Stimulated activated CD4-positive, alpha-beta T cell treated with anti-CD3 and anti-CD28 coated beads, TNF-alpha, amount 100 ng/mL, for 4 hours (primary cell): ENCODE measurements at regions not wholly inside any gene's neighbourhood (a gene's known extent, or its start where the extent isn't known, plus 50 kb on each side); places are given as distances from the start of the nearest gene placed in this dataset.

Experiments
- DNase-seq, 3 experiments: peaks; one replicate each; pipeline ENCODE4 v3.0.0-alpha.2; 2020; ENCODE audit warnings: low read depth in 3 of 3

DNA sequence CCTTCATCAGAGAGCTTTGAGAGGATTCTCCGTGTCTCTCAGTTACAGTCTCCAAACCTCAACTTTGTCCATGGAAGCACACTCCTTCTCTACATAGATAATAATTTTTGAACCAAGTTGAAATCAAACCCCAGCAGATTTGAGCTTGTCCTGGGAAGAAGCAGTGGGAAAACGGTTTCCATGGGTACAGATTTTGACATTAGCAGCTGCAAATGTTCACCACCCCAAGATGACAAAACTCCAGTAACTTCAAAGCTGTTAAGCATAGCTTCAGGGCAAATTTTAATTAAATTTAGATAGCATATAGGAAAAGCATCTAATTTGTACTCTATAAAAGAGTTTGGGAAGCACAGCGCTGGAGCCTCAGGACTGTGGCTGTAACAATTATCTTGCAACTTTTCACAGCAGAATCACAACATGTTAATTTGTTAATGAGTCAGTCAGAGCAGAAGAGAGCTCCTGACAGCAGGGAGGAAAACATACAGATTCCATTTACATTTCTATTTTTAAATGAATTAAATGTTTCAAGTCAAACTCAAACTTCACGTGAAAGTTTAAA lies 240.7 kb downstream of the BMP7 start:
- DNase-seq, result no peak

DNA sequence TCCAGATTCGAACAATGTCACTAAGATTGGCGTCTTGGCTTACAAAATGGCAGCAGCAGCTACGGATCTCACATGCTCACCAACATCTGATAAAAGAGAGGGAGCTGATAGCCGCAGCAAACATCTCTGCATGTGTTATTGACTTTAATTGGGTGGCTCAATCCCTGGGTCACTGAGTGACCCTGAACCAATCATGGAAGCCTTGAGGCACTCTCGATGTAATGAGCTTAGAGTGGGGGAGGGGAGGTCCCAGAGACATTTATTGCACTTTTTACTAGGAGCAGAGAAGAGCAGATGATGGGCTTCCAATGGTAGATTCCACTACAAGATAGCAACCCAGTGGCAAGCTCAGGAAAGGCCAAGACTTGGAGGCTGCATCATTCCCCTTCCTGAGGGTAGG lies 238.7 kb downstream of the BMP7 start:
- no peak for DNase-seq

DNA sequence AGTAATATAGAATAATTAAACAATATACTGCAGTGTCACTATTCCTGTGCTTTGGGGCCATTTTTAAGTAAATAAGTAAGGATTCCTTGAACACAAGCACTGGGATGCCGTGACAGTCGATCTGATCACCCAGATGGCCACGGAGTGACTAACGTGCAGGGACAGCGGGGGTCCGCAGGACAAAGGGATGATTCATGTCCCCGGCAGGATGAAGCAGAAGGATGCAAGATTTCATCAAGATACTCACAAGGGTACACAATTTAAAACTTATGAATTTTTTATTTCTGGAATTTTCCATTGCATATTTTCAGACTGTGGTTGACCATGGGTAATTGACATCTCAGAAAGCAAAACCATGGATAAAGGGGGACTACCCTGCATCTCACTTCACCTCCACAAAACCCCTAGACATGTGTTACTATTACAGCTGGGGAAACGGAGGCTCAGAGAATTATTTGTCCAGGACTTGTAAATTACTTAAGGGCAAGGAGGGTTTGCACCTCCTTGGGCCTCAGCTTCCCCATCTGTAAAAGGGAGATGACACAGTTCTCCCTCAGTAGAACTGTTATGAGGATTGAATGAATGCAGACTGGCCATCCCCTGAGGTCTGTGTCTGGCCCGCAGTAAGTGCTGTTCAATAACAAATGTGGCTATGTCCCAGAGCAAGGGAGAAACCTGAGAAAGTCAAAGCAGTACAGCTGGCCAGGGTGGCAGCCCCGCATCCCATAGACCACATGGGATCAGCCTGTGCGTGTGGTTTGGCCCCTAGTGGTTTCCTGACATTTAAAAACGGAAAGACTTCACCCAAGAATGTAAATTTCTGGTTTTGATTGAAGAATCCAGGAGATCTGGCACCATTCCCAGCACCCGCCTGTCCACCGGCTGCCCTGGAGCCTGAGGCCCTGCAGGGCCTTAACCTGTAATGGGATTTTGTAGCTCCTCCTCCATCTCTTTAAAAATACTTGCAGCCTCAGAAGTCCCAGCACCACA lies 235.5 kb downstream of the BMP7 start:
- no peak for DNase-seq

DNA sequence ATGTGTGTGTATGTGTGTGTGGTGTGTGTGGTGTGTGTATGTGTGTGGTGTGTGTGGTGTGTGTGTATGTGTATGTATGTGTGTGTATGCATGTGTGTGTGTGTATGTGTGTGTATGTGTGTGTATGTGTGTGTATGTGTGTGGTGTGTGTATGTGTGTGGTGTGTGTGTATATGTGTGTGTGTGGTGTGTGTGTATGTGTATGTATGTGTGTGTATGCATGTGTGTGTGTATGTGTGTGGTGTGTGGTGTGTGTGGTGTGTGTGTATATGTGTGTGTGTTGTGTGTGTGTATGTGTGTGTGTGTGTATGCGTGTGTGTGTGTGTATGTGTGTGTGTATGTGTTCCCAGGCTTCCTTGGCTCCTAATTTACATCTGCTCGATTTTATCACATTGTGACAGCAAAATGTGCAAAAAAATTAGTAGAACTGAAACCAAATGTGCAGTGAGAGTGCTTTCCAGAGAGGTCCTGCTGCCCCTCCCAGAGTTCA lies 234.5 kb downstream of the BMP7 start:
- DNase-seq, result no peak

DNA sequence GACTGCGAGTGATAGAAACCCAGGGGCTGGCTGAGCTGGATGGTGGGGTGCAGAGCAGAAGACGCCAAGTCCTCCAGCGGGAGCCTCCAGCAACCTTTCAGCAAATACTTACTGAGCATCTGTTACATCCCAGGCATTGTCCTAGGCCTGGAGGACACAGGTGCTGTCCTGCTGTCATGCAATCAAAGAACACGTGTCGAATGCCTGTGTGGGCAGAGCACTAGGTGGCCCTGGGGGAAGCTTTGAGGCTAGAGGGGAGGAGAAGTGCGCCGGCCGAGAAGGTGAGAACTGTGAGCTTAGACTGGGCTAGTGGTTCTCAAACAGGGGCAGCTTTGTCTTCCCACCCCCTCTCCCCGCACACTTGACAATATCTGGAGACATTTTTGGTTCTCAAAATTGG lies 233.6 kb downstream of the BMP7 start:
- no peak for DNase-seq

DNA sequence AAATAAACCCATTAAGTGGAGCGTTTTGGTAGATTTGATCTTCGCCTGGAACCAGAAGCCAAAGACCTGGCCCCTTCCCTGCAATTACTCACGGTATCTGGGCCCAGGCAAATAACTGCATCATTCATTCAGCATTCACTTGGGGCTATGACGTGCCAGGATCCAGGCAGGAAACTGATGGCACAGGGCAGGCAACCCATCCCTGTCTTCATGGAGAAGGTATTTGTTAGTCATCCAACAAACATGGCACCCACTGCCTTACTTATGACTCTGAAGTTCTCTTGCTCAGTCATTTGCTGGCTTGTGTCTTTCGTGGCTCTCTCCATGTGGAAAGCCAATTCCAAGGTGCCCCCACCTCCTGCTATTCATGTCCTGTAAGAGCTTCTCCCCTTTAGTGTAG lies 232.4 kb downstream of the BMP7 start:
- no peak for DNase-seq

DNA sequence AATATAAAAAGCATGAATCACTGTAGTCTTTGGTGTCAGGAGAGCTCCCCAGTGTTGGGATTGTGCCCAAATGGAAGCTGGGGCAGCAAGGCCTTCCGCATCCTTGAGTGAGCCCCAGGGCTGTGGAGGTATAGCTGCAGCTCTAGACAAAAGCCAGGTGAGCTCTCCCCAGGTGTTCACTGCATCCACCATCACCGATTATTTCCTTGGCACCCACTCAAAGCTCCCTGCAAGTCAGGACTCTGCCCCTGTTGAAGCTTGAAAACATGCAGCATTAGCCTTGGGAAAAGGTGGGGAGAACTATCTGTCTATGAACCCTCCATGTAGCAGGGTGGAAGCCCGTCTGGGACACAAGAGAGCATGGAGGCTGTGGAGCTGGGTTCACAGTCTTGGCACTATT lies 228.8 kb downstream of the BMP7 start:
- DNase-seq, result no peak

DNA sequence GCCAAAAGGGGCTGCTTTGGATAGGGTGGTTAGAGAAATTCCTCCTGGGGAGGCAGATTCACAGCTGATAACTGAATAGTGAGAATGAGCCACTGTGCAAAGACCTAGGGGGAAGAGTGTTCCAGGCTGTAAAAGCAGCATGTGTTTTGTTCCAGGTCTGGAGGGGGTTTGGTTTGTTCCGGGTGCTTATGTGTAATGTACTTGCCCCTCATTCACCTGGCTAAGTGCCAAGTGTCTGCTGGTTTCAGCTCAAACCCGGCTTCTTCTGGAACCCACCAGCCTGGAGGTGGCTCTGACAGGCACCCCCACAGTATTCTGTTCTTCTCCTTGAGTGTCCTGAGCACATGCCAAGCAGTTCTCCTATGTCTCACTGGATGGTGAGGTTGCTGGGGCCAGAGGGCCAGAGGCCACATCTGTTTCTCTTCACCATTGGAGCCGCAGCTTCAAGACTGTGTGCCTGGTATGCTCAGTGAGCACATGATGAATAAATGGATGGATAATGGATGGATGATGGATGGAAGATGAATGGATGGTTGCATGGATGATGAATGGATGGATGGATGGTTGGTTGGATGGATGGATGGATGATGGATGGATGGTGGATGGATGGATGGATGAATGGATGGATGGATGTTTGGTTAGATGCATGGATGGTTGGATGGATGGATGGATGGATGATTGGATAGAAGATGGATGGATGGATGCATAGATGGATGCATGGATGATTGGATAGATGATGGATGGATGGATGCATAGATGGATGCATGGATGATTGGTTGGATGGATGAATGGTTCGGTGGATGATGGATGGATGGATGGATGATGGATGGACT lies 227.6 kb downstream of the BMP7 start:
- no peak for DNase-seq

DNA sequence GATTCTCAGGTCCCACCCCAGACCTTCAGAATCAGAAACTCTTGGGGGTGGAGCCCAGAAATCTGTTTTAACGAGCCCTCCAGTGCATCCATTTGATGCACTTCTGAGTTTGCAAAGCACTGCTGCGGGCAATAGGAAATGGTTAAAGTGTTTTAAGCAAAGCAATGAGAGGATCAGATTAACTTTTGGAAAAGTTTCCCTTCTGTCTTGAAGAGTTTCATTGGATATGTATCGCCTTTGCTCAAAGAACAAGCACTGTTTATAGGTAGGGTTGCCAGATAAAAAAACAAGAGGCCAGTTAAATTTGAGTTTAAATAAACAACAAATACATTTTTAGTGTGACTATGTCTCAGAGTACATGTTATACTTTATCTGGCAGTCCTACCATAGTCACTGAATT lies 226.0 kb downstream of the BMP7 start:
- DNase-seq, result no peak

DNA sequence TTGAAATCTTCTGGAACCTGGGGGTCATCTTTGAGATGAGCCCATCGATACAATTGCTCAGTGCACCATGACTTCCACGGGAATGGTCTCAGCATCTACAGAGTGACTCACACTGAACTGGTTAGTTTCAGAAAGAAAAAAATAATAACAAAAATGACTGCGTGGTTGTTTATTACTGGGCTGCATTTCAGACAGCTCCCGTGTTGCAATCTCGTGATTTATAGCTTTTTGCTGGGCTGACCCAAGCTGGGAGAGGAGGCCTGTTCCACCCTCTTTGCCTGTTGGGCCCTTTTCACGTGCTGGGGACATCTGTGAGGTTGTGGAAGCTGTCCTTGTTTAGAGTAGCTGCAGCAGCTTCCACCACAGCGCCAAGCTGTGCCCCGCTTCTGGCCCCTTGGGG lies 225.5 kb downstream of the BMP7 start:
- no peak for DNase-seq

DNA sequence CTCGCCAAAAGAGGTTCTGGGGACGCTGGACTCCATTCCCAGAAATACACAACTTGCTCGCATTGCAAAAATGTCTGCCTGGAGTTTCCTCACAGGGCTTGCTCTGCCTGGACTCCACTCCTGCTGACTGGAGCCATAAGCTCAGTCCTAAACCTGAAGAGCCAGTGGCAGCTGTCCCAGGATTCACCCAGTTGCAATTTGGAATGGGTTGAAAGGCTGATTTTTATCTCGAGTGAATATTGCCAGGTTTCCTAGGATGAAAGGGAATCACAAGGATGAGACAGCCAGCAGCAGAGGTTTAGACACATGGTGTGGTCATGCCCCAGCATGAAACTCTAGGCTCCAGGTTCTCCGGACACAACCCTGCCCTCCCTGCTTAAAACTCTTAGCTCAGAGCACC lies 223.3 kb downstream of the BMP7 start:
- no peak for DNase-seq

DNA sequence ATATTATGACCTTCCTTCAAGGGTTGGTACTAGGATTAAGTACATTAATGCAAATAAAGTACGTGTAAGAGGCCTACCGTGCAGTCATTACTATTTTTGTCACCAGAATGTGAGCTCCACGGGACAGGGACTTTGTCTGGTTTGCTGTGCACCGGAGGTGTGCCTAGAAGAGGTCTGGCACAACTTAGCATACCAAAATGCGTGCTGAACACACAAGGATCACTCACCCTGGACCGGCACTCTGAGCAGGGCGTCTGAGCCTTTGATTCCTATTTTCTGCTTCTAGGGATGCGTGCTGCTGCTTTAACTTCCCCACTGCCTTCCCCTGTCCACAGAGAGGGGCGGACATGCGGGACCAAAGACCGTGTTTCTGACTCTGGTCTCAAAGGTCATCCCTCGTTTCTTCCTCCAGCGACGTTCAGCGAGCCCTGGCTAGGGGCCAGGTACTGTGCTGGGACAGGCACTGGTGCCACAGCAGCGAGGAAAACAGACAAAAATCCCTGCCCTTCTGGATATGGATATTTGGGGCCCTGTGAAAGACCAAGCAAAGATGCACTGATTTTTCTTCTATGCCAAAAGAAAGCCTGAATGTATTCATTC lies 222.7 kb downstream of the BMP7 start:
- no peak for DNase-seq

DNA sequence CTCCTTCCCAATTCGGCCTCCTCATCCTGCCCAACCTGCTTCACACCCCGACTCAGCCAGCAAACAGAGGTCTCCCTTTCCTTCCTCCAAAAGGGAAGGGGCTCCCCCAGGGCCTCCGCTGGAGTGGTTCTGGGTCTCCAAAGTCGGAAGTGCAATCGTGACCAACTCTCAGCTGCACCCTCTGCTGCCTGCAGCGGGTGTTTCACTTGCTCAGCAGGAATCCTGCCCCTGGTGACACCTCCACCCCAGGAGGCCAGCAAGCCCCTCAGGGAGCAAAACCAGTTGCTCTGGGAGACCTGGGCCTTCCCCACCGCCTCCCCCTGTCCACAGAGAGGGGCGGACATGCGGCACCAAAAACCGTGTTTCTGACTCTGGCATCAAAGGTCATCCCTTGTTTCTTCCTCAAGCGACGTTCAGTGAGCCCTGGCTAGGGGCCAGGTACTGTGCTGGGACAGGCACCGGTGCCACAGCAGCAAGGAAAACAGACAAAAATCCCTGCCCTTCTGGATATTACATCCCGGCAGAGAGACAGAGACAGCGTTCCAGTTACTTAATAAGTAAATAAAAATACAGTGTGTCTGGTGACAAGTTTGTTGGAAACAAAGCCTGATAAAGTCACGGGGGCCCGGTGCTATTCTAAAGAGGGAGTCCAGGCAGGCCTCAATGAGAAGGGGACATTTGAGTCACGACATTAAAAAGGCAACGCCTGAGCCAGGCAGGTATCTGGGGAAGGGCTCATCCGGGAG lies 219.0 kb downstream of the BMP7 start:
- DNase-seq, result no peak

DNA sequence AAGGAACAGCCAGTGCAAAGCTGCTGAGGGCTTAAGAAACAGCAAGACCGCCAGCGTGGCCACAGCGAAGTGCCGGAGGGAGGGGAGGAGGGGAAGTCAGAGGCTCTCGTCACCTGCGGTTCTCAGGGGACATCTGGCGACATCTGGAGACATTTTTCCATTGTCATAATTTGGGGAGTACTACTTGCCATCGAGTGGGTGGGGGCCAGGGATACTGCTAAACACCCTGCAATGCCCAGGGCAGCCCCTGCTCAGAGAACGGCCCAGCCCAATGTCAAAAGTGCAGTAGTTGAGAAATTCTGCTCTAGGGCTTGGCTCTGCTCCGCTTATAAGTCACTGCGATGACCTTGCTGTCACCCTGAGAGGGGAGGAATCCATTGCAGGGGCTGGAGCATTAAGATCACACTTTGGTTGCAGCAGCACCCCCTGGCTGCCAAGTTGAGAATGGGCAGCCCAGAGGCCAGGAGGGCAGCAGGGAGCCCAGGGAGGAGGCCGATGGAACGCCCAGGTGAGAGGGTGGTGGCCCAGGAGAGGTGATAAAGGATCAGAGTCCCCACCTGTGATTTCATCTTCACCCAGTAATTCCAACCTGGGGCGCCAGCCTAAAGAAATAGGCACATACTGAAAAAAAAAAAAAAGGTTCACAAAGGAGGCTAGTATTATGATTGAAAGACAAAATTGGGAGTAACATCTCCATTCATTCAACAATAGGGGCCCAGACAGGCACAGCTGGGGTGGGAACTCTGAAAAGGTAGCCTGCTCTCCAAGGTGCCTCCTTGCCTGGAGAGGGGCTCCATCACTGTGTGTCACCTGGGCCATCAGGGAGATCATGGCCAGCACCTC lies 218.2 kb downstream of the BMP7 start:
- DNase-seq, result no peak

DNA sequence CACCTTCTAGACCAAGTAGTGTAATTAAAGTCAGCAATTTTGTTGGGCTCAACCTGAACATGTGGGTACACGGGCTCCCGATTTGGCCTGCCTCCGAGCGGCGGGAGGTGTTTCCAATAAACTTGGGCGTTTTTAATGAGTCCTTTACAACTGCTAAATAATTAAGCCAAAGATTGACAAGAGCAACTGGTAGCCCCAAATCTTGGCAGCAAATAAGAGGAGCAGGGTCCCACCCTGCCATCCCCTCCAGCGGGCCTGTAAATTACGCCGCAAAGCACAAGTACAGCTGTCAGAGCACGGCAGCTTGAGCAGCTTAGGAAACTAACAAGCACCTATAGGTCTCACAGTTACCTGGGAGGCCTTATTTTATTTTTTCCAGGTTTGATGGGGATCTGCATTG lies 217.1 kb downstream of the BMP7 start:
- no peak for DNase-seq

DNA sequence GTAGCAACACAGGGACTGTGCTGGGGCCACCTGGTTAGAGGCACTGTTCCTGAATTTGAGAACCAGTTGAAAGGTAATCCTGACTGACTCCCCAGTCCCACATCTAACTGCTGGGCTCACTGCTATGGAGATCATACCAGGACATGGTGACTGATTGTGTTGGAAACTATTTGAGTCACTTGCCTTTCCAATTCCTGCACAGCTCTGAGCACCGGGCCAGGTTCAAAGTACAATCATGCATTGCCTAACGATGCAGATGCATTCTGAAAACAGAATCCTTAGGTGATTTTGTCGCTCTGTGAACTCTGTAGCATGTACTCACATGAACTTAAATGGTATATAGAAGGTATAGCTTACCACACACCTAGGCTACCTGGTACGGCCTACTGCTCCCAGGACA lies 215.3 kb downstream of the BMP7 start:
- no peak for DNase-seq

DNA sequence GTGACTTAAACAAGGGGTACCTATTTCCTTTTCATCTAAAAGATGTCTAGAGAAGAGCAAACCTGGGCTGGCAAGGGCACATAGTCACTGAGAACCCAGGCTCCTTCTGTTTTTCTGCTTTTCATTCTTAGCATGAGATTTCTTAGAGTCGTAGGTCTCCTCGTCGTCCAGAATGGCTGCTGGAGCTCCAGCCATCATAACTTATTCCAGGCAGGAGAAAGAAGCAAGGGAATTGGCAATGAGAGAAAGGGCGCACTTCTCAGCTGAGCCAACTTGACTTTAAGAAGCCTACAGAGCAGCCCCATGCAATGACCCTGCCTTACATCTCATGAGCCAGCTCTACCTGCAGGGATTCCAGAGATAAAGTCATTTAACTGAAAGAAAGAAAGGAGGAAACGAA lies 213.4 kb downstream of the BMP7 start:
- DNase-seq, result no peak

DNA sequence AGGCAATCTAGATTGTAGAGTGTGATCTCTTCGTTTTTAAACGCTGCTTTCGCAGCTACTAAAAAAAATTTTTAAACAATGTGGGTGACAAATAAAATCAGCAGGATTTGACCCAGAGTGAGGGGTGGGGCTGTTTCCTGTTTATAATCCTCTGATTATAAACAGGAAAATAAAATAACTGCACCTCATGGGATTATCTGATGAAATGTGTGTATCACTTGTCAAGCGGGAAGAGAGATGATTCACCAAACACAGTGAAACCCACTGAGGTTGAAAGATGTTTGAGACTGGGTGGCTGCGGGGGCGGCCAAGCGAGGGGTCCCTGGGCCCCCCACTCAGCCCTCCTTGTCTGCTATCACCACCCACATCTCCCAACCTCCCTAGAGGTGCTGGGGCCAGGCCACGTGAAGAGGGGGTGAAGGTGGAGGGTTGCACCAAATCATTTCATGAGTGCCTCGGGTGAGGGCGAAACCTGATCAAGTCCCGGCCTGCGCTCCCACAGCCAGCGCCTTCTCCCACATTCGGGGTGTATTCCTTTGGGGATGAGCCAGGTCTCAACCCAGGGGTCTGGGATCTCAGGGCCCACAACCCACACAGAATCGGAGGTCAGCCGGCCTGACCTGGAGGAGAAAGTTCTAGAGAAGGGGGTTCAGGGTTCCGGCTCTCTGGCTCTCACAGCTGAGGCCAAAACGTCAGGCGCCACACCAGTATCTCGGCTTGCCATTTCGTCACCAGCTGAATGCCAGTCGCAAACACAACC lies 212.5 kb downstream of the BMP7 start:
- DNase-seq, result no peak

DNA sequence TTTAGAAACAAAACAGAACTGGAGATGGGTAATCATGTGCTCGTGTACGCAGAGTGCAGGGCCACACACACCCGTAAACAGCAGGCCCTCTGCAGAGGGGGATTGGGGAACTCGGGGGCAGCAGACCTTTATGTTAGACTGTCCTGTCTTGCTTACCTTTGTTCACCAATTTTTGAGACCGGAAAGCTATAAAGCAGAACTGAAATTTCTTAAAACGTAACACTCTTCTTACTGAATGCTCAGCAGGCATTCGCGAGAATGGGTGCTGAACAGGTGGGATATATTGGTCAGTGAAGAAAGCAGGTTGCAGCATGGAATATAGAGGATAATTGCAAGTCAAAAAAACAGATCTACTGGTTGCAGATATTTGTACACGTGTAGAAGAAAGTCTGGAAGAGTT lies 211.1 kb downstream of the BMP7 start:
- no peak for DNase-seq

DNA sequence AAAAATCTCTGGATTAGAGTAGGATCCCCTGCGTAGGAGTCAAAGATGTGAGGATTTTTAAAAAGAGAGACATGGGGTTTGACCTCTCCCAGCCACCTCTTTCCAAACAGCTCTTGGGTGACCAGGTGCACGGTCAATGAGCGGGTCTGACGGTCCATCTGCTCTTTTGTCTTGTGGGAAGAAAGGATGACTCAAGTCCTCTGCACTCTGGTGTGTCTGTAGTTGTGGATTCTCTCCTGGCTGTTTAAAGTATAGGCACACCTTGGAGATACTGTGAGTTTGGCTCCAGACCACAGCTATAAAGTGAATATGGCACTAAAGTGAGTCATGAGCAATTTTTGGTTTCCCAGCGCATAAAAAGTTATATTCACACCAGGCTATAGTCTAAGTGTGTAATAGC lies 209.8 kb downstream of the BMP7 start:
- DNase-seq, result no peak
